K562 (cell line): ENCODE measurements at regions not wholly inside any gene's neighbourhood (a gene's known extent, or its start where the extent isn't known, plus 50 kb on each side); places are given as distances from the start of the nearest gene placed in this dataset.

ENCODE experiments used
- ATAC-seq: fragments of 200-7000 bp; cut with Tn5 transposase; 3 replicates; pipeline ENCODE4 v1.9.1; 2020; ENCODE audit warnings: moderate library complexity
- BruUV-seq: library from RNA; stranded (reverse); fragments of 400-500 nt; replicated peaks from 2 replicates; lab custom pipeline; 2021; lab: Mats Ljungman, UMichigan
- CTCF ChIA-PET: fragments of 300-600 bp; formaldehyde crosslinking; extraction: SDS; loops from one replicate; lab custom pipeline; 2021; ENCODE audit warnings: low intra/inter-chr PET ratio; lab: Yijun Ruan, JAX
- POLR2A ChIA-PET: fragments of 300-600, 350-650 bp; sonication (Branson Sonifier 250); formaldehyde crosslinking; extraction: SDS; loops from one replicate; lab custom pipeline; 2021; ENCODE audit warnings: antibody characterized with exemption, inconsistent platforms; lab: Yijun Ruan, JAX
- DNase-seq, 4 experiments: peaks; one replicate each; pipeline versions ENCODE4 v3.0.0 to v3.0.0-alpha.2; 2011 to 2018; ENCODE audit warnings: low spot score in 3 of 4, mixed read lengths in 3 of 4; ENCODE audit errors: extremely low read depth in 1 of 4
- FAIRE-seq: peaks from 2 replicates; lab custom pipeline; 2011; peaks lifted over from hg19 to GRCh38; lab: Jason Lieb, UNC
- H2AFZ ChIP-seq: 2 replicates; pipeline ENCODE4 v1.6.0; 2011; ENCODE audit warnings: low read depth, low read length, control low read depth, inconsistent platforms
- H3K27ac ChIP-seq: fragments of 200-600 bp; 3 replicates; pipeline ENCODE4 v1.8.0; 2011; ENCODE audit warnings: low read depth, mild to moderate bottlenecking, control low read depth, inconsistent platforms, low read length, moderate library complexity, mixed read lengths; ENCODE audit errors: extremely low read depth
- H3K27me3 ChIP-seq, 2 experiments: fragments of 300-600 bp in 1 of 2; 2 replicates in 1 of 2; 3 replicates in 1 of 2; pipeline versions ENCODE4 v1.6.0 to v1.8.0; 2011; ENCODE audit warnings: inconsistent platforms in 2 of 2, low read length in 2 of 2, mild to moderate bottlenecking in 1 of 2, mixed read lengths in 1 of 2, moderate library complexity in 1 of 2; ENCODE audit not compliant: control insufficient read depth in 2 of 2, insufficient read depth in 2 of 2
- H3K36me3 ChIP-seq: fragments of 300-600 bp; 3 replicates; pipeline ENCODE4 v1.8.0; 2011; ENCODE audit warnings: mild to moderate bottlenecking, low read length, inconsistent platforms; ENCODE audit not compliant: control insufficient read depth, insufficient read depth
- H3K4me1 ChIP-seq, 2 experiments: fragments of 200-600 bp in 1 of 2; replicated peaks in 1 of 2; 2 replicates in 1 of 2; 3 replicates in 1 of 2; pipeline versions ENCODE4 v1.5.1 to v1.8.0; 2011; ENCODE audit warnings: inconsistent platforms in 2 of 2, low read length in 2 of 2, mild to moderate bottlenecking in 1 of 2, mixed read lengths in 1 of 2, moderate library complexity in 1 of 2; ENCODE audit not compliant: control insufficient read depth in 2 of 2, insufficient read depth in 2 of 2
- H3K4me2 ChIP-seq: 2 replicates; pipeline ENCODE4 v1.6.1; 2011; ENCODE audit warnings: low read length, control low read depth, inconsistent platforms, mixed read lengths; ENCODE audit not compliant: insufficient read depth
- H3K4me3 ChIP-seq: fragments of 200-600 bp; sonication (generic), shearing (Covaris generic); 2 replicates; pipeline ENCODE4 v1.5.1; 2016; ENCODE audit warnings: control low read depth, inconsistent platforms
- H3K79me2 ChIP-seq: fragments of 200-600 bp; 3 replicates; pipeline ENCODE4 v1.8.0; 2011; ENCODE audit warnings: low read length, inconsistent platforms; ENCODE audit not compliant: control insufficient read depth, insufficient read depth
- H3K9ac ChIP-seq, 2 experiments: 2 replicates each; pipeline versions ENCODE4 v1.6.0 to v1.6.1; 2011; ENCODE audit warnings: low read depth in 2 of 2, low read length in 2 of 2, control low read depth in 1 of 2, inconsistent platforms in 1 of 2, mild to moderate bottlenecking in 1 of 2, mixed read lengths in 1 of 2; ENCODE audit not compliant: insufficient read depth in 1 of 2
- H3K9me1 ChIP-seq: one replicate; pipeline ENCODE4 v1.6.0; 2011; ENCODE audit warnings: inconsistent platforms, mild to moderate bottlenecking, low read length, moderate library complexity; ENCODE audit not compliant: control insufficient read depth, insufficient read depth
- H3K9me3 ChIP-seq: replicated peaks from 2 replicates; pipeline ENCODE4 v1.5.1; 2011; ENCODE audit warnings: low read depth, low read length, inconsistent platforms; ENCODE audit not compliant: control insufficient read depth, insufficient read depth
- H4K20me1 ChIP-seq: replicated peaks from 2 replicates; pipeline ENCODE4 v1.6.1; 2011; ENCODE audit warnings: low read length, inconsistent platforms, mixed read lengths; ENCODE audit not compliant: control insufficient read depth, insufficient read depth
- GTF3C2 ChIP-seq: IDR thresholded peaks from 3 replicates; pipeline ENCODE4 v1.6.1; 2011; ENCODE audit warnings: borderline replicate concordance, mild to moderate bottlenecking, moderate library complexity; ENCODE audit not compliant: insufficient read length; ENCODE audit errors: extremely low read depth
- HDGF ChIP-seq: fragments of 450-650 bp; IDR thresholded peaks from 2 replicates; pipeline ENCODE4 v1.6.1; 2016
- POLR2AphosphoS5 ChIP-seq: IDR thresholded peaks from 2 replicates; pipeline ENCODE4 v1.6.1; 2011; ENCODE audit warnings: mild to moderate bottlenecking, low read depth, low read length, moderate library complexity; ENCODE audit not compliant: control insufficient read depth, insufficient read depth
- WGBS: fragments of 100-300 bp; shearing (Covaris generic); methylation state at CpG from one replicate; pipeline ENCODE4 v1.1.6; 2016; ENCODE audit warnings: low coverage, mixed read lengths; ENCODE audit not compliant: insufficient coverage; ENCODE audit errors: missing lambda C conversion rate; 5-methylcytosine and 5-hydroxymethylcytosine counted together
- in situ Hi-C: fragments of 300-500 bp; cut with MboI; formaldehyde crosslinking; loops from 4 replicates; pipeline ENCODE4 v1.15.0; 2018; ENCODE audit warnings: inconsistent platforms, mixed read lengths
- intact Hi-C: fragments of 100-400 bp; cut with micrococcal nuclease; formaldehyde crosslinking; loops from 2 replicates; pipeline ENCODE4 v1.14.2; 2022
- TF ChIP-seq, protein P1 (sequence below): fragments of 450-650 bp; formaldehyde crosslinking; IDR thresholded peaks from 2 replicates; pipeline ENCODE4 v1.4.0; 2020; ENCODE audit warnings: mild to moderate bottlenecking, moderate library complexity

DNA sequence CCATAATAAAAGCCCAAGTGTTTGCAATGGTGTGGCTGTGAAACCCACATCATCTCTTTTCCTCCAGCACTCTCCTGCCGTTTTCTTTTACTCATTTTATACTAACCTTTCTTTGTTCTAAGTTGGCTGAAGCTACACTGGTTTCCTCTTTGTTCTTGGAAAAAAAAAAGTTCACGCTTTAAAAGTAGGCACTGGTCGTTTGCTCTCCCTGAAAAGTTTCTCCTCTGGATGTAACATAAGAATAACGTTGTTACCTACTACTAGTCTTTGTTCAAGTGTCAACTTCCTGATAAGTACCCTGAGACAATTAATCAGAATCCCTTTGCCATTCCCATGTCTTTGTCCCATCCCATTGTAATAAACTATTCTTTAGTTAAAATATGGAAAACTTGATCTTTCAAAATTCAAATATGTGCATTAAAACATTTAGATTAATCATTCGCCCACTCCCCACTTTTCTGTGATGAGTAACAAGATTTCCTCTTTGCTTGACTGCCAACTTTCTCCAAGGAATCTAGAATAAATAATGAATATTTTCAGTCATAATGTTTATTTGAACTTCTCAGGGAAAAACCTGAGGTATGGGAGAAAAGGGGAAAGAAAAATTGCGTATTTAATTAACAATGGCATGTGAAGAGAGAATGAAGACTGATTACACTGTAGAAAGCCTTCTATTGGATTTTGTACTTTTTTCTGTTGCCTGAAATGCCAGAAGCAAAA, 454.3 kb upstream of the CTNND2 start (continued):
- TF ChIP-seq POLR2AphosphoS5: no peak

GRCh38 chr5:12357626-12358025, 453.4 kb upstream of the CTNND2 start:
- H3K4me3 ChIP-seq: no peak overlapping the region
- ATAC-seq (no peak), DNase-seq (no peak), FAIRE-seq (no peak)
- intact Hi-C loops: no loop called here
- H3K9ac ChIP-seq: no peak overlapping the region
- BruUV-seq: no TSS peak
- H3K9me3 ChIP-seq: no peaks in the 10 kb centered on the region
- no peaks in the 10 kb centered on the region for H3K4me1 ChIP-seq
- no peak overlapping the region for H3K4me2 ChIP-seq
- no peak overlapping the region for H3K27ac ChIP-seq
- 3% methylated on average over 3 of the region's 3 CpGs for WGBS
- in situ Hi-C loops: no loop called here
- H2AFZ ChIP-seq: no peak overlapping the region
- H3K36me3 ChIP-seq: no peaks in the 10 kb centered on the region
- no peak for TF ChIP-seq HDGF
- H3K9me1 ChIP-seq: no peaks in the 10 kb centered on the region
- H3K27me3 ChIP-seq: no peaks in the 10 kb centered on the region
- POLR2A ChIA-PET: no interaction called here
- CTCF ChIA-PET: no interaction called here
- H4K20me1 ChIP-seq: no peaks in the 10 kb centered on the region
- no peaks in the 10 kb centered on the region for H3K79me2 ChIP-seq

- ATAC-seq (no peak), FAIRE-seq (no peak), DNase-seq (no peak)
- in situ Hi-C loops: no loop called here
- H3K4me1 ChIP-seq: no peaks in the 10 kb centered on the region
- H3K9me3 ChIP-seq: no peaks in the 10 kb centered on the region
- H3K27ac ChIP-seq: no peak overlapping the region
- H3K79me2 ChIP-seq: no peaks in the 10 kb centered on the region
- no TSS peak for BruUV-seq
- H4K20me1 ChIP-seq: no peaks in the 10 kb centered on the region
- no peak overlapping the region for H3K4me3 ChIP-seq
- H3K27me3 ChIP-seq: no peaks in the 10 kb centered on the region
- H3K9ac ChIP-seq: no peak overlapping the region
- TF ChIP-seq GTF3C2: no peak
- TF ChIP-seq, protein P1, sequence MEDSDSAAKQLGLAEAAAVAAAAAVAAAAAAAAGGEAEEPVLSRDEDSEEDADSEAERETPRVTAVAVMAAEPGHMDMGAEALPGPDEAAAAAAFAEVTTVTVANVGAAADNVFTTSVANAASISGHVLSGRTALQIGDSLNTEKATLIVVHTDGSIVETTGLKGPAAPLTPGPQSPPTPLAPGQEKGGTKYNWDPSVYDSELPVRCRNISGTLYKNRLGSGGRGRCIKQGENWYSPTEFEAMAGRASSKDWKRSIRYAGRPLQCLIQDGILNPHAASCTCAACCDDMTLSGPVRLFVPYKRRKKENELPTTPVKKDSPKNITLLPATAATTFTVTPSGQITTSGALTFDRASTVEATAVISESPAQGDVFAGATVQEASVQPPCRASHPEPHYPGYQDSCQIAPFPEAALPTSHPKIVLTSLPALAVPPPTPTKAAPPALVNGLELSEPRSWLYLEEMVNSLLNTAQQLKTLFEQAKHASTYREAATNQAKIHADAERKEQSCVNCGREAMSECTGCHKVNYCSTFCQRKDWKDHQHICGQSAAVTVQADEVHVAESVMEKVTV: no peak
- ChIA-PET CTCF (no interaction called here), POLR2A (no interaction called here)
- no peak overlapping the region for H2AFZ ChIP-seq
- H3K9me1 ChIP-seq: no peaks in the 10 kb centered on the region
- WGBS: 2% methylated on average over 4 of the region's 4 CpGs
- intact Hi-C loops: no loop called here
- no peaks in the 10 kb centered on the region for H3K36me3 ChIP-seq
- no peak overlapping the region for H3K4me2 ChIP-seq
Observed at GRCh38 chr5:12354686-12355085, 450.4 kb upstream of the CTNND2 start.
